ENCODE measurements at regions not wholly inside any gene's neighbourhood (a gene's known extent, or its start where the extent isn't known, plus 50 kb on each side); places are given as distances from the start of the nearest gene placed in this dataset.

- TF ChIP-seq POLR2A (IDR thresholded peaks at IDR 0.05; ENCODE audit: low read length) (no peak), GATA1 (IDR thresholded peaks at IDR 0.05; ENCODE audit: low read depth, low read length) (no peak)
Measured at GRCh38 chr6:97626671-97627441, 343.8 kb upstream of the MMS22L start.
